C4-2B (cell line): ENCODE measurements at regions not wholly inside any gene's neighbourhood (a gene's known extent, or its start where the extent isn't known, plus 50 kb on each side); places are given as distances from the start of the nearest gene placed in this dataset.

Experiments
- CTCF ChIP-seq: fragments of 450-650 bp; conservative IDR thresholded peaks from 2 replicates; pipeline ENCODE4 v1.5.1; 2017; ENCODE audit warnings: mild to moderate bottlenecking
- ZFX ChIP-seq: fragments of 450-650 bp; IDR thresholded peaks from 2 replicates; pipeline ENCODE4 v1.6.1; 2017

DNA sequence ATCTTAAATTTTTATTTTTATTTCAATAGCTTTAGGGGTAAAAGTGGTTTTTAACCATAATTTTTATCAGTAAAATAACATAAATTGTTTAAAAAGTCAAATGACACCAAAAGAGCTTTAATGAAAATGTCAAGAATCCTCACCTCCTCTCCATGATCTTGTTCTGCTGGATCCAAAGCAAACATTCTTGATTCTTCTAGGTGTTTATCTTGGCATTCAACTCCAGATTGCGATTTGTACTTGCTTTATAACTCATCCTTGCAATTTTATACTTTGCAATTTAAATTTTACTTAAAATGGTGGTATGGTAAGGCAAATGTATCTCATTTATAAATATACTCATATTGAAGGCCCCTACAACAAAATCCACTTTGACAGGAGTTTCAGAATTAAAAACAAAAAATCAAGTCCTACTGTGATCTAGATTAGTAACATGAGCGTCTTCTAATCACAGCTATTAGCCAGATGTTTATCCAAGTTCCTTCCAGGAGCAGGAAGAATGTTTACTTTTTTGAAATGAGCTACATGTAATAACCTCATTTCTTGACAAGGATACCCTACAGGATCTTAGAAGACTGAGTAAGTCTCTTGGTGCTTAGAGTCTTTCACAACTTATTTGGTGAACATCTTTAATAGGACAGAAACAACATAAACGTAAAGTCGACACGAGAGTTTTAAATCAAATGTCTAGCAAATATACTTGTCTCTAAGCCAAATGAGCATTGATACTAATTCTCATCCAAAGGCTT lies 72.4 kb upstream of the CARD18 start:
- TF ChIP-seq ZFX (no peak), CTCF (no peak)
